Kidney epithelial cell (primary cell): ENCODE measurements at regions not wholly inside any gene's neighbourhood (a gene's known extent, or its start where the extent isn't known, plus 50 kb on each side); places are given as distances from the start of the nearest gene placed in this dataset.
"Not testable (repeated sequence)": the region's sequence is repeated elsewhere in the genome, so short reads cannot be mapped to it uniquely, and the experiment has no call there.

Experiments used
- DNase-seq: peaks from one replicate; pipeline ENCODE4 v3.0.0-alpha.2; 2010; ENCODE audit warnings: low read depth
- H3K27me3 ChIP-seq: 2 replicates; pipeline ENCODE4 v1.6.0; 2011; ENCODE audit warnings: low read length; ENCODE audit not compliant: control insufficient read depth, insufficient read depth
- H3K36me3 ChIP-seq: 2 replicates; pipeline ENCODE4 v1.5.1; 2011; ENCODE audit warnings: low read length; ENCODE audit not compliant: control insufficient read depth, insufficient read depth
- H3K4me3 ChIP-seq: 2 replicates; pipeline ENCODE4 v1.5.1; 2011; ENCODE audit warnings: low read depth, mild to moderate bottlenecking, control low read depth, low read length
- TF ChIP-seq, protein P1 (sequence below): IDR thresholded peaks from 2 replicates; pipeline ENCODE4 v1.5.1; 2011; ENCODE audit warnings: mild to moderate bottlenecking, moderate library complexity, low read length, control low read depth, inconsistent platforms; ENCODE audit not compliant: insufficient read depth, poor library complexity, severe bottlenecking

GRCh38 chr2:194549387-194549786, 1107.6 kb upstream of the SLC39A10 start:
- Histone ChIP-seq H3K4me3 (no peak overlapping the region), H3K36me3 (no peaks in the 10 kb centered on the region), H3K27me3 (no peaks in the 10 kb centered on the region)
- TF ChIP-seq, protein P1, sequence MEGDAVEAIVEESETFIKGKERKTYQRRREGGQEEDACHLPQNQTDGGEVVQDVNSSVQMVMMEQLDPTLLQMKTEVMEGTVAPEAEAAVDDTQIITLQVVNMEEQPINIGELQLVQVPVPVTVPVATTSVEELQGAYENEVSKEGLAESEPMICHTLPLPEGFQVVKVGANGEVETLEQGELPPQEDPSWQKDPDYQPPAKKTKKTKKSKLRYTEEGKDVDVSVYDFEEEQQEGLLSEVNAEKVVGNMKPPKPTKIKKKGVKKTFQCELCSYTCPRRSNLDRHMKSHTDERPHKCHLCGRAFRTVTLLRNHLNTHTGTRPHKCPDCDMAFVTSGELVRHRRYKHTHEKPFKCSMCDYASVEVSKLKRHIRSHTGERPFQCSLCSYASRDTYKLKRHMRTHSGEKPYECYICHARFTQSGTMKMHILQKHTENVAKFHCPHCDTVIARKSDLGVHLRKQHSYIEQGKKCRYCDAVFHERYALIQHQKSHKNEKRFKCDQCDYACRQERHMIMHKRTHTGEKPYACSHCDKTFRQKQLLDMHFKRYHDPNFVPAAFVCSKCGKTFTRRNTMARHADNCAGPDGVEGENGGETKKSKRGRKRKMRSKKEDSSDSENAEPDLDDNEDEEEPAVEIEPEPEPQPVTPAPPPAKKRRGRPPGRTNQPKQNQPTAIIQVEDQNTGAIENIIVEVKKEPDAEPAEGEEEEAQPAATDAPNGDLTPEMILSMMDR: no peak
- DNase-seq: no peak

GRCh38 chr2:194545978-194546377, 1111.0 kb upstream of the SLC39A10 start:
- no peaks in the 10 kb centered on the region for H3K27me3 ChIP-seq
- no peaks in the 10 kb centered on the region for H3K36me3 ChIP-seq
- H3K4me3 ChIP-seq: no peak overlapping the region
- no peak for DNase-seq
- TF ChIP-seq, protein P1: no peak

- no peak for DNase-seq
- no peak overlapping the region for H3K4me3 ChIP-seq
These were observed 1117.6 kb upstream of the SLC39A10 start for GRCh38 chr2:194539425-194539824.

GRCh38 chr2:194526121-194526520, 1130.9 kb upstream of the SLC39A10 start:
- Histone ChIP-seq H3K27me3 (no peaks in the 10 kb centered on the region), H3K4me3 (no peak overlapping the region), H3K36me3 (no peaks in the 10 kb centered on the region)
- DNase-seq: no peak
- TF ChIP-seq, protein P1: no peak

More at GRCh38 chr2:194539425-194539824, 1117.6 kb upstream of the SLC39A10 start:
- H3K36me3 ChIP-seq: no peaks in the 10 kb centered on the region
- no peaks in the 10 kb centered on the region for H3K27me3 ChIP-seq
- TF ChIP-seq, protein P1: no peak

- no peaks in the 10 kb centered on the region for H3K36me3 ChIP-seq
- no peak overlapping the region for H3K4me3 ChIP-seq
- no peaks in the 10 kb centered on the region for H3K27me3 ChIP-seq
- TF ChIP-seq, protein P1: no peak
- DNase-seq: no peak
These were observed 1142.7 kb upstream of the SLC39A10 start for GRCh38 chr2:194514281-194514680.

- not testable (repeated sequence) for DNase-seq, H3K36me3 ChIP-seq, H3K27me3 ChIP-seq, H3K4me3 ChIP-seq
These were observed 1146.0 kb upstream of the SLC39A10 start for GRCh38 chr2:194511070-194511469.

DNA sequence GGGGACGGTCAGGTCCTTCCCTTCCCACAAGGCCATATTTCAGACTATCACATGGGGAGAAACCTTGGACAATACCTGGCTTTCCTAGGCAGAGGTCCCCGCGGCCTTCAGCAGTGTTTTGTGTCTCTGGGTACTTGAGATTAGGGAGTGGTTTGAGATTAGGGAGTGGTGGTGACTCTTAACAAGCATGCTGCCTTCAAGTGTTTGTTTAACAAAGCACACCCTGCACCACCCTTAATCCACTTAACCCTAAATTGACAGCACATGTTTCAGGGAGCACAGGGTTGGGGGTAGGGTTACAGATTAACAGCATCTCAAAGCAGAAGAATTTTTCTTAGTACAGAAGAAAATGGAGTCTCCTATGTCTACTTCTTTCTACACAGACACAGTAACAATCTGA, 1152.2 kb upstream of the SLC39A10 start:
- not testable (repeated sequence) for DNase-seq, H3K36me3 ChIP-seq, H3K27me3 ChIP-seq, H3K4me3 ChIP-seq
